NB4 (cell line): ENCODE measurements at regions not wholly inside any gene's neighbourhood (a gene's known extent, or its start where the extent isn't known, plus 50 kb on each side); places are given as distances from the start of the nearest gene placed in this dataset.

Experiments used
- MAX ChIP-seq: IDR thresholded peaks from 2 replicates; pipeline ENCODE4 v1.6.1; 2011; ENCODE audit warnings: low read depth, low read length
- MYC ChIP-seq: IDR thresholded peaks from 2 replicates; pipeline ENCODE4 v1.6.1; 2011; ENCODE audit warnings: low read depth, low read length
- POLR2A ChIP-seq: IDR thresholded peaks from 2 replicates; pipeline ENCODE4 v1.6.1; 2011; ENCODE audit warnings: mild to moderate bottlenecking; ENCODE audit not compliant: insufficient read length; ENCODE audit errors: extremely low read depth
- TF ChIP-seq, protein P1 (sequence below): IDR thresholded peaks from one replicate; pipeline ENCODE4 v1.5.1; 2012; ENCODE audit warnings: low read depth, low read length

- TF ChIP-seq, protein P1, sequence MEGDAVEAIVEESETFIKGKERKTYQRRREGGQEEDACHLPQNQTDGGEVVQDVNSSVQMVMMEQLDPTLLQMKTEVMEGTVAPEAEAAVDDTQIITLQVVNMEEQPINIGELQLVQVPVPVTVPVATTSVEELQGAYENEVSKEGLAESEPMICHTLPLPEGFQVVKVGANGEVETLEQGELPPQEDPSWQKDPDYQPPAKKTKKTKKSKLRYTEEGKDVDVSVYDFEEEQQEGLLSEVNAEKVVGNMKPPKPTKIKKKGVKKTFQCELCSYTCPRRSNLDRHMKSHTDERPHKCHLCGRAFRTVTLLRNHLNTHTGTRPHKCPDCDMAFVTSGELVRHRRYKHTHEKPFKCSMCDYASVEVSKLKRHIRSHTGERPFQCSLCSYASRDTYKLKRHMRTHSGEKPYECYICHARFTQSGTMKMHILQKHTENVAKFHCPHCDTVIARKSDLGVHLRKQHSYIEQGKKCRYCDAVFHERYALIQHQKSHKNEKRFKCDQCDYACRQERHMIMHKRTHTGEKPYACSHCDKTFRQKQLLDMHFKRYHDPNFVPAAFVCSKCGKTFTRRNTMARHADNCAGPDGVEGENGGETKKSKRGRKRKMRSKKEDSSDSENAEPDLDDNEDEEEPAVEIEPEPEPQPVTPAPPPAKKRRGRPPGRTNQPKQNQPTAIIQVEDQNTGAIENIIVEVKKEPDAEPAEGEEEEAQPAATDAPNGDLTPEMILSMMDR = no peak
- no peak for TF ChIP-seq MAX
- no peak for TF ChIP-seq POLR2A
- no peak for TF ChIP-seq MYC
These were observed 101.8 kb upstream of the MYCN start for GRCh38 chr2:15838481-15839090.
